Esophagus muscularis mucosa (tissue), 4 donors: ENCODE measurements at regions not wholly inside any gene's neighbourhood (a gene's known extent, or its start where the extent isn't known, plus 50 kb on each side); places are given as distances from the start of the nearest gene placed in this dataset.

Experiments
- DNase-seq: peaks from one replicate; pipeline ENCODE4 v3.0.0-alpha.2; 2017; ENCODE audit errors: extremely low spot score
- H3K27ac ChIP-seq, 4 donors: fragments of 200-600 bp; sonication (generic); replicated peaks in 1 of 4; 1 replicate in 3 of 4; 2 replicates in 1 of 4; pipeline ENCODE4 v1.5.1; 2016 to 2019; ENCODE audit warnings: mild to moderate bottlenecking in 1 of 4
- H3K27me3 ChIP-seq, 4 donors: fragments of 200-600 bp; sonication (generic); one replicate each; pipeline versions ENCODE4 v1.5.1 to v1.6.0; 2016 to 2019
- H3K36me3 ChIP-seq, 4 donors: fragments of 200-600 bp; sonication (generic); one replicate each; pipeline ENCODE4 v1.5.1; 2016 to 2019
- H3K4me1 ChIP-seq, 4 donors: fragments of 200-600 bp; sonication (generic); one replicate each; pipeline ENCODE4 v1.5.1; 2016 to 2019
- H3K4me3 ChIP-seq, 4 donors: fragments of 200-600 bp; sonication (generic); 1 replicate in 2 of 4; 2 replicates in 2 of 4; pipeline ENCODE4 v1.5.1; 2016 to 2019; ENCODE audit warnings: mild to moderate bottlenecking in 4 of 4, moderate library complexity in 1 of 4
- H3K9me3 ChIP-seq, 4 donors: fragments of 200-600 bp; sonication (generic); 1 replicate in 3 of 4; 2 replicates in 1 of 4; pipeline ENCODE4 v1.5.1; 2016 to 2019
- CTCF ChIP-seq, 3 experiments: fragments of 200-600 bp in 2 of 3; fragments of 450-650 bp in 1 of 3; sonication (generic) in 2 of 3; IDR thresholded peaks; one replicate each; pipeline ENCODE4 v1.5.1; 2017 to 2019; ENCODE audit warnings: antibody characterized with exemption in 3 of 3, mild to moderate bottlenecking in 2 of 3, moderate library complexity in 1 of 3
- EP300 ChIP-seq: sonication (generic); formaldehyde crosslinking; IDR thresholded peaks from one replicate; pipeline ENCODE4 v1.6.1; 2017; ENCODE audit warnings: antibody characterized with exemption
- POLR2A ChIP-seq: fragments of 450-650 bp; IDR thresholded peaks from one replicate; pipeline ENCODE4 v1.6.1; 2017; ENCODE audit warnings: antibody characterized with exemption, moderate library complexity, mild to moderate bottlenecking, low read depth
- POLR2AphosphoS5 ChIP-seq, 2 donors: sonication (generic); formaldehyde crosslinking; IDR thresholded peaks; one replicate each; pipeline ENCODE4 v1.6.1; 2017; ENCODE audit warnings: antibody characterized with exemption in 2 of 2
- WGBS: methylation state at CpG from one replicate; pipeline ENCODE4 v1.1.5; 2018; 5-methylcytosine and 5-hydroxymethylcytosine counted together
- intact Hi-C: fragments of 100-400 bp; cut with DNase I; formaldehyde crosslinking; loops from one replicate; pipeline ENCODE4 v1.15.1; 2023

GRCh38 chr6:139486476-139486799 is 112.0 kb upstream of the CITED2 start:
- Histone ChIP-seq H3K27me3 (no peaks in the 10 kb centered on the region), H3K9me3 (no peaks in the 10 kb centered on the region), H3K27ac (peak overlapping the region in 2 of 4 donors; percentile 19 to 44), H3K4me1 (peaks cover 0 to 19% (median 16%) of the 10 kb centered on the region in 4 donors), H3K4me3 (no peak overlapping the region), H3K36me3 (no peaks in the 10 kb centered on the region)
- DNase-seq = no peak
- intact Hi-C loops = no loop called here
- no peak for TF ChIP-seq CTCF (IDR thresholded peaks at IDR 0.05)
- TF ChIP-seq POLR2A = no peak
- no peak for TF ChIP-seq EP300
- TF ChIP-seq POLR2AphosphoS5 (IDR thresholded peaks at IDR 0.05) = no peak

GRCh38 chr6:139485742-139486475 is 111.5 kb upstream of the CITED2 start:
- no peak for DNase-seq
- WGBS = 71% methylated on average over 5 of the region's 5 CpGs
- Histone ChIP-seq H3K4me1 (peaks cover 0 to 19% (median 16%) of the 10 kb centered on the region in 4 donors), H3K27ac (peak overlapping the region in 2 of 4 donors; percentile 19 to 44), H3K4me3 (no peak overlapping the region), H3K36me3 (no peaks in the 10 kb centered on the region), H3K27me3 (no peaks in the 10 kb centered on the region), H3K9me3 (no peaks in the 10 kb centered on the region)
- intact Hi-C loops = no loop called here
- no peak for TF ChIP-seq CTCF (IDR thresholded peaks at IDR 0.05)
- no peak for TF ChIP-seq POLR2AphosphoS5 (IDR thresholded peaks at IDR 0.05)
- no peak for TF ChIP-seq POLR2A
- no peak for TF ChIP-seq EP300

- H3K27ac ChIP-seq = no peak overlapping the region
- 42% methylated on average over 2 of the region's 2 CpGs for WGBS
- H3K4me3 ChIP-seq = no peak overlapping the region
- TF ChIP-seq POLR2AphosphoS5 (IDR thresholded peaks at IDR 0.05) = no peak
- no peak for TF ChIP-seq POLR2A
- no peak for TF ChIP-seq EP300
- TF ChIP-seq CTCF (IDR thresholded peaks at IDR 0.05) = no peak
- no peaks in the 10 kb centered on the region for H3K27me3 ChIP-seq
- peaks cover 0 to 19% (median 16%) of the 10 kb centered on the region in 4 donors for H3K4me1 ChIP-seq
- H3K36me3 ChIP-seq = no peaks in the 10 kb centered on the region
- no peaks in the 10 kb centered on the region for H3K9me3 ChIP-seq
- intact Hi-C loops = no loop called here
- no peak for DNase-seq
These were observed 110.7 kb upstream of the CITED2 start for GRCh38 chr6:139485185-139485584.

GRCh38 chr6:139483079-139483478 is 108.6 kb upstream of the CITED2 start:
- intact Hi-C loops = no loop called here
- H3K4me3 ChIP-seq = no peak overlapping the region
- no peaks in the 10 kb centered on the region for H3K9me3 ChIP-seq
- no peak overlapping the region for H3K27ac ChIP-seq
- H3K4me1 ChIP-seq = peaks cover 0 to 15% (median 11%) of the 10 kb centered on the region in 4 donors
- TF ChIP-seq POLR2AphosphoS5 (IDR thresholded peaks at IDR 0.05) = no peak
- no peak for TF ChIP-seq CTCF (IDR thresholded peaks at IDR 0.05)
- no peak for TF ChIP-seq EP300
- no peak for TF ChIP-seq POLR2A
- DNase-seq = no peak
- no peaks in the 10 kb centered on the region for H3K27me3 ChIP-seq
- WGBS = 93% methylated on average over 8 of the region's 8 CpGs
- no peaks in the 10 kb centered on the region for H3K36me3 ChIP-seq

GRCh38 chr6:139482287-139482686 is 107.8 kb upstream of the CITED2 start:
- no peak for DNase-seq
- intact Hi-C loops = no loop called here
- H3K4me1 ChIP-seq = peaks cover 0 to 15% (median 11%) of the 10 kb centered on the region in 4 donors
- TF ChIP-seq CTCF (IDR thresholded peaks at IDR 0.05) (no peak), EP300 (no peak), POLR2AphosphoS5 (IDR thresholded peaks at IDR 0.05) (no peak), POLR2A (no peak)
- H3K36me3 ChIP-seq = no peaks in the 10 kb centered on the region
- no peak overlapping the region for H3K4me3 ChIP-seq
- H3K9me3 ChIP-seq = no peaks in the 10 kb centered on the region
- no peak overlapping the region for H3K27ac ChIP-seq
- WGBS = 47% methylated on average over 3 of the region's 3 CpGs
- no peaks in the 10 kb centered on the region for H3K27me3 ChIP-seq
